GM12875 (cell line): ENCODE measurements at regions not wholly inside any gene's neighbourhood (a gene's known extent, or its start where the extent isn't known, plus 50 kb on each side); places are given as distances from the start of the nearest gene placed in this dataset.

ENCODE experiments used
- H3K4me3 ChIP-seq: one replicate; pipeline ENCODE4 v1.5.1; 2011; ENCODE audit warnings: low read depth, low read length, control low read depth
- CTCF ChIP-seq: IDR thresholded peaks from 2 replicates; pipeline ENCODE4 v1.5.1; 2011; ENCODE audit warnings: low read depth, mild to moderate bottlenecking, control low read depth, inconsistent platforms, low read length, moderate library complexity, borderline replicate concordance; ENCODE audit not compliant: insufficient read depth

- no peak overlapping the region for H3K4me3 ChIP-seq
- no peak for TF ChIP-seq CTCF
Measured at GRCh38 chr1:61007534-61008364, 74.6 kb upstream of the NFIA start.

- no peak overlapping the region for H3K4me3 ChIP-seq
- no peak for TF ChIP-seq CTCF
Measured at GRCh38 chr1:61005614-61006580, 76.5 kb upstream of the NFIA start.

GRCh38 chr1:61004262-61005003, 77.9 kb upstream of the NFIA start:
- H3K4me3 ChIP-seq = no peak overlapping the region
- TF ChIP-seq CTCF = no peak

- TF ChIP-seq CTCF = no peak
- H3K4me3 ChIP-seq = no peak overlapping the region
Measured at GRCh38 chr1:61000327-61000726, 82.0 kb upstream of the NFIA start.

- TF ChIP-seq CTCF = no peak
- no peak overlapping the region for H3K4me3 ChIP-seq
Measured at GRCh38 chr1:60998786-60999185, 83.6 kb upstream of the NFIA start.

GRCh38 chr1:60994828-60995492, 87.4 kb upstream of the NFIA start:
- no peak for TF ChIP-seq CTCF
- no peak overlapping the region for H3K4me3 ChIP-seq
